Spinal cord (tissue), 9 donors: ENCODE measurements at regions not wholly inside any gene's neighbourhood (a gene's known extent, or its start where the extent isn't known, plus 50 kb on each side); places are given as distances from the start of the nearest gene placed in this dataset.

Source experiments
- DNase-seq, 6 donors: peaks; one replicate each; pipeline versions ENCODE4 v3.0.0 to v3.0.0-alpha.2; 2013 to 2015; ENCODE audit warnings: low spot score in 6 of 6, low read depth in 4 of 6
- H3K27ac ChIP-seq: one replicate; pipeline ENCODE4 v1.5.1; 2013; ENCODE audit warnings: low read depth, low read length, control low read depth
- H3K27me3 ChIP-seq: one replicate; pipeline ENCODE4 v1.6.1; 2013; ENCODE audit warnings: low read length; ENCODE audit not compliant: control insufficient read depth, insufficient read depth
- H3K36me3 ChIP-seq: one replicate; pipeline ENCODE4 v1.6.1; 2013; ENCODE audit warnings: low read length; ENCODE audit not compliant: control insufficient read depth, insufficient read depth
- H3K4me1 ChIP-seq: one replicate; pipeline ENCODE4 v1.6.1; 2013; ENCODE audit warnings: low read length; ENCODE audit not compliant: control insufficient read depth, insufficient read depth
- H3K4me3 ChIP-seq: one replicate; pipeline ENCODE4 v1.5.1; 2013; ENCODE audit warnings: low read depth, low read length, control low read depth
- H3K9me3 ChIP-seq: one replicate; pipeline ENCODE4 v1.6.1; 2013; ENCODE audit warnings: low read length; ENCODE audit not compliant: control insufficient read depth, insufficient read depth
- WGBS: methylation state at CpG from one replicate; pipeline ENCODE4 v1.1.5; 2013; ENCODE audit warnings: missing lambda C conversion rate; ENCODE audit not compliant: insufficient coverage; 5-methylcytosine and 5-hydroxymethylcytosine counted together
- donor health status: healthy.

DNA sequence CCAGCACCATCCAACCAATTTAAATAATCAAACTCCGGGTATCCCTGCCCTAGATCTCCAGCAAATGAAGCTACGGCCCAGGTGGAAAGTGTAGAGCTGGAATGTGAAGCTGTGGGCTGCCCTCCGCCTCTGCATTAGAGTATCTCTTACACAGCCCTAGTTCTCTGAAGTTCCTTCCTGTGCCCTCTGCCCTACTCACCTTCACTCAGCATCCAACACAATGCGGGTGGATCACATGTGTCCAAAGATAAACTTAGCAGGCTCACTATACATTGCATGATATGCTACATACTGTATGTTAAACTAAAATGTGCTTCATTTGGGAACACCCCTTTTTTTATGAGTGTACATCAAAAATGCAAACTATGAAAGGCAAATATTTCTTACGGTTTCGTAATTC lies 70.0 kb upstream of the RAD23B start:
- no peaks in the 10 kb centered on the region for H3K36me3 ChIP-seq
- no peaks in the 10 kb centered on the region for H3K27me3 ChIP-seq
- no peaks in the 10 kb centered on the region for H3K9me3 ChIP-seq
- WGBS = no CpG with 5 or more reads among the region's 6 CpGs
- H3K4me3 ChIP-seq = no peak overlapping the region
- H3K4me1 ChIP-seq = no peaks in the 10 kb centered on the region
- H3K27ac ChIP-seq = no peak overlapping the region
- no peak for DNase-seq

- DNase-seq = no peak
- Histone ChIP-seq H3K27me3 (no peaks in the 10 kb centered on the region), H3K4me3 (no peak overlapping the region), H3K4me1 (no peaks in the 10 kb centered on the region), H3K27ac (no peak overlapping the region), H3K9me3 (no peaks in the 10 kb centered on the region), H3K36me3 (no peaks in the 10 kb centered on the region)
- WGBS = 85% methylated on average over 6 of the region's 6 CpGs
These were observed 69.5 kb upstream of the RAD23B start for GRCh38 chr9:107213561-107214028.

- no peak for DNase-seq
- no CpG with 5 or more reads among the region's 3 CpGs for WGBS
- no peaks in the 10 kb centered on the region for H3K4me1 ChIP-seq
- H3K27ac ChIP-seq = no peak overlapping the region
- H3K36me3 ChIP-seq = no peaks in the 10 kb centered on the region
- H3K9me3 ChIP-seq = no peaks in the 10 kb centered on the region
- no peak overlapping the region for H3K4me3 ChIP-seq
- H3K27me3 ChIP-seq = no peaks in the 10 kb centered on the region
These were observed 68.7 kb upstream of the RAD23B start for GRCh38 chr9:107214381-107214780.

GRCh38 chr9:107214915-107215314 lies 68.2 kb upstream of the RAD23B start:
- Histone ChIP-seq H3K27ac (no peak overlapping the region), H3K9me3 (no peaks in the 10 kb centered on the region), H3K4me1 (no peaks in the 10 kb centered on the region), H3K4me3 (no peak overlapping the region), H3K36me3 (no peaks in the 10 kb centered on the region), H3K27me3 (no peaks in the 10 kb centered on the region)
- no peak for DNase-seq
- 73% methylated on average over 2 of the region's 2 CpGs for WGBS

DNA sequence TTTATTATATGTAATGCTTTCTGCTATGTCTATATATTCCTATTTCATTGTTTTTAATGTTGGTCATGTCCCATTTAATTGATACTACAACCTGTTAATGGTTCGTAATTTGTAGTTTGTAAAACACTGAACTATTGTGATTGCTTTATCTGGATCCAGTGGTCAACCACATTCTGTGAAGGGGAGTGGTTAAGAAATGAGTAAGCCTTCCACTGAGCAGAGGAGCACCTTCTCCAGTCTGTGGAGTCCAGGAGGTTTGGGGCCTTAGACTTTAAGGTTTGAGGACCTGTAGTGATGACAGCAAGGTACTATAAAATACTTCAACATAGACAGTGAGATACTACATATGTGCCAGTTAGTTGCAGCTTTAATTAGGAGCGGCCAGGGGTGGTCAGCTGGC lies 67.7 kb upstream of the RAD23B start:
- WGBS = 86% methylated on average over 1 of the region's 2 CpGs
- no peak overlapping the region for H3K4me3 ChIP-seq
- H3K36me3 ChIP-seq = no peaks in the 10 kb centered on the region
- H3K9me3 ChIP-seq = no peaks in the 10 kb centered on the region
- no peak overlapping the region for H3K27ac ChIP-seq
- H3K27me3 ChIP-seq = no peaks in the 10 kb centered on the region
- no peaks in the 10 kb centered on the region for H3K4me1 ChIP-seq
- DNase-seq = no peak

GRCh38 chr9:107216329-107216728 lies 66.8 kb upstream of the RAD23B start:
- Histone ChIP-seq H3K27ac (no peak overlapping the region), H3K4me3 (no peak overlapping the region), H3K36me3 (no peaks in the 10 kb centered on the region), H3K4me1 (no peaks in the 10 kb centered on the region), H3K9me3 (no peaks in the 10 kb centered on the region), H3K27me3 (no peaks in the 10 kb centered on the region)
- WGBS = 94% methylated on average over 4 of the region's 4 CpGs
- DNase-seq = no peak

DNA sequence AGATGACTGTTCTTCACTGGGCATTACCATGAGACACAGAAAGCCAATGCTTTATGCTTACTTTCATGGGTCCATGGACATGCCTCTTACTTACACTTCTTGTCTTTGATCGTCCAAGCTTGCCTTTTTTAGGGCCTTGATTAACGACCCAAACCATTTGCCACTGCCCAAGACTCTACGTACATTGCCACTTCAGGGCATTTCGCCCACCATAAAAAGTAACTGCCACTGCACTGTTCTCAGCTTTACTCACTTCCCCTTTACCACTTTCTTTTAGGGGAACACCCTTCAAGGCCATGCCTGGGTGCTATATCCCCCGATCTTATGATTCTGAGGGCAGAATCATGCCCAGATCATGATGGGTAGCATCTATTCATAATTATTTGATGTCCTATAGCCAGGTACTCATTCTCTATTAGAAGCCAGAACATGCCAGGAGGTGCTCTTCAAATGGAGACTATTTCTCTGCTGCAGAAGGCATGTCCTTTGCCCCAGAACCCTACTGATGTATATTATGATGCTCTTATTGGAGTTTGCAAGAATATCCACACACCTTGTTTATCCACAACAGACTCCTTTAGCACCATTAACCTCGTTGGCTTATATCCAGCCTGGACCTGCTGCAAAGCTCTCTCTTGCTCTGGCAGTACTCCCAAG lies 64.1 kb upstream of the RAD23B start:
- Histone ChIP-seq H3K27me3 (no peaks in the 10 kb centered on the region), H3K36me3 (no peaks in the 10 kb centered on the region), H3K4me3 (no peak overlapping the region), H3K27ac (no peak overlapping the region), H3K9me3 (no peaks in the 10 kb centered on the region), H3K4me1 (no peaks in the 10 kb centered on the region)
- WGBS = 72% methylated on average over 5 of the region's 6 CpGs
- no peak for DNase-seq

DNA sequence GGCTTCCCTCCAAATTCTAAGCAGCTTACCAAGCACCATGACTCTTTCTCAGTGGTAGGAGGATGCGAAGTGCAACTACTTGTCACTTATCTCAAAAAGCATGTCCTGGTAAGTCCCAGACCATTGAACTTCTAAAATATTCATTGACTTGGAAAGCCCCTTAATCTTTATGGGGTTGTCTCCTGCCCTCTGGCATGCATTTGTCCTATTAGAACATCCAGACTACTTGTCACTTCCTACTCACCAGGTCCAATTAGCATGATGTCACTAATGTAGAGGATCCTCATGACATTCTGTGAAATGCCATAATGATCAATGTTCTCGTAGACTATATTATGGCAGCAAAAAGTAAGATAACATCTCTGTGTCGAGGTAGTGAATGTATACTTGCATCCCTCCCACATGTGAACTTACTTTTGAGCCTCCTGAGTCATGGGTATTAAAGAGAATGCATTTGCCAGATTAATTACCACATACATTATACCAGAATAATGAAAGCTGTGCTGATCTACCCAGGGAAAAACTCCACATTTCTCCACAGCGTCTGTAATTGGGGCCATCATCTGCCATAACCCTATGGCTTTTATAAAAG lies 63.5 kb upstream of the RAD23B start:
- Histone ChIP-seq H3K27me3 (no peaks in the 10 kb centered on the region), H3K9me3 (no peaks in the 10 kb centered on the region), H3K4me3 (no peak overlapping the region), H3K27ac (no peak overlapping the region), H3K36me3 (no peaks in the 10 kb centered on the region), H3K4me1 (no peaks in the 10 kb centered on the region)
- no peak for DNase-seq
- no CpG with 5 or more reads among the region's 4 CpGs for WGBS

GRCh38 chr9:107221321-107221720 lies 61.8 kb upstream of the RAD23B start:
- Histone ChIP-seq H3K36me3 (no peaks in the 10 kb centered on the region), H3K27ac (no peak overlapping the region), H3K4me3 (no peak overlapping the region), H3K4me1 (no peaks in the 10 kb centered on the region), H3K9me3 (no peaks in the 10 kb centered on the region), H3K27me3 (no peaks in the 10 kb centered on the region)
- no CpG with 5 or more reads among the region's 2 CpGs for WGBS
- peak in 1 of 6 donors; percentile 13 for DNase-seq

DNA sequence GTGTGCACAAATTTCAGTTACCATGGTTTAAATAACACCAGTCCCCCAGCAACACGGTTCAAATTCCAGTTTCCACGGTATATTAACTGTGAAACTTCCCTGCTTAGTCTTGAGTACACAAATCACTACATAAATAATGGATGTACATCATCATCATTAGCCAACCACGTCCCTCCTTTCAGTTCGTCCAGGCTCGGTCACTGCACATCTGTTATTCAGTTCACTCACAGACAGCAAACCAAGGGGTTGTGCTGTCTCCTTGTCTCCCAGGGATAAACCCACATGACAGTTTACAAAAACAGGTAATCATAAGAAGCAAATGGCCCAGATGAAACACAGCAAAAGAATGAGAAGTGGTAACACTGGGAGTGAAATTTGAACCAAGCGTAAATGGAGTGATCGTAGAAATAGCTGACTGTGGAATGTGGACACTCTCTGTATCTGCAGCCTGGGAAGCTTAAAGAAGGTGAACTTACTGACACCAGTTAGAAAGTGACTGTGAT lies 61.0 kb upstream of the RAD23B start:
- 22% methylated on average over 6 of the region's 7 CpGs for WGBS
- no peak overlapping the region for H3K27ac ChIP-seq
- H3K4me1 ChIP-seq = no peaks in the 10 kb centered on the region
- DNase-seq = peak in 2 of 6 donors; percentile 8 to 27
- no peaks in the 10 kb centered on the region for H3K9me3 ChIP-seq
- H3K36me3 ChIP-seq = no peaks in the 10 kb centered on the region
- no peaks in the 10 kb centered on the region for H3K27me3 ChIP-seq
- H3K4me3 ChIP-seq = no peak overlapping the region
